PFSK-1 (cell line): ENCODE measurements at regions not wholly inside any gene's neighbourhood (a gene's known extent, or its start where the extent isn't known, plus 50 kb on each side); places are given as distances from the start of the nearest gene placed in this dataset.

Source experiments
- POLR2AphosphoS5 ChIP-seq: IDR thresholded peaks from 2 replicates; pipeline ENCODE4 v1.6.1; 2012; ENCODE audit warnings: low read depth, mild to moderate bottlenecking, control low read depth, low read length, moderate library complexity
- REST ChIP-seq, 2 experiments: IDR thresholded peaks; 2 replicates each; pipeline versions ENCODE4 v1.6.1 to v1.8.0; 2011 to 2012; ENCODE audit warnings: low read depth in 2 of 2, low read length in 2 of 2, control low read depth in 1 of 2, inconsistent platforms in 1 of 2, mild to moderate bottlenecking in 1 of 2, moderate library complexity in 1 of 2; ENCODE audit not compliant: insufficient read depth in 1 of 2
- SIN3A ChIP-seq: IDR thresholded peaks from 2 replicates; pipeline ENCODE4 v1.6.1; 2012; ENCODE audit warnings: mild to moderate bottlenecking, low read length, moderate library complexity, borderline replicate concordance; ENCODE audit not compliant: insufficient read depth
- TAF1 ChIP-seq: IDR thresholded peaks from 2 replicates; pipeline ENCODE4 v1.6.1; 2012; ENCODE audit warnings: low read length, control low read depth, borderline replicate concordance; ENCODE audit not compliant: insufficient read depth

GRCh38 chr11:44403587-44404273, 93.8 kb upstream of the ALX4 start:
- TF ChIP-seq SIN3A (no peak), POLR2AphosphoS5 (no peak), TAF1 (no peak), REST (IDR thresholded peaks at IDR 0.05; ENCODE audit: insufficient read depth in 1 of 2, low read depth in 2 of 2, low read length in 2 of 2) (no peak)
